Fibroblast of mammary gland (primary cell): ENCODE measurements at regions not wholly inside any gene's neighbourhood (a gene's known extent, or its start where the extent isn't known, plus 50 kb on each side); places are given as distances from the start of the nearest gene placed in this dataset.

Experiments
- DNase-seq: peaks from one replicate; pipeline ENCODE4 v3.0.0-alpha.2; 2010; ENCODE audit warnings: low read depth
- H3K4me3 ChIP-seq: 2 replicates; pipeline ENCODE4 v1.5.1; 2011; ENCODE audit warnings: low read depth, mild to moderate bottlenecking, low read length, moderate library complexity; ENCODE audit not compliant: control insufficient read depth
- TF ChIP-seq, protein P1 (sequence below): conservative IDR thresholded peaks from 2 replicates; pipeline ENCODE4 v1.5.1; 2011; ENCODE audit warnings: low read depth, low read length, inconsistent platforms; ENCODE audit not compliant: control insufficient read depth, insufficient read depth

DNA sequence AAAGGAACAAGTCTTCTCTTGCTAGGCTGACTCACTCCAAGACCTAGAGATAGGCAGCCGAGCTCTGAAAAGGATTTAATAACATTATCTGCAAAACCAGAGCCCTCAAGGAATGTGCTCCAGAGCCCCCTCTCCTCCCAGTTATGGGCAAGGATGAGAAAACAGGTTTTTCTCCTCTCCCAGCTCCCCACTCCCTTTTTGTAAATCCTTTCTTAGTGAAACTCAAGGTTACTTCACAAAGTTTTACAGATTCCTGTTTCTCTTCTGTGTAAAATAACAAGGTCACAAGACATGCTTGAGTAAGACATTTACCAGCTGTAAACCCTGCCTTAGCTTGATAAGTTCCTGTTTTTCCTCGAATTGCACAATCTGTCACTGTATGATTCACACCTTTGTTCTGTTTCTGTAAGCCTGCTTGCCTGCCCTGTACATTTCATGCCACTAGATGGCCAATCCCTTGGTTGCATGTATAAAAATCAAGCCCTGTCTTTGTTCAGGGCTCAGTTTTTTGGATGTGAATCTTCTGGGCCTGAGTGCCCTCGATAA lies 489.4 kb downstream of the KCNA4 start:
- H3K4me3 ChIP-seq, result no peak overlapping the region
- TF ChIP-seq, protein P1, sequence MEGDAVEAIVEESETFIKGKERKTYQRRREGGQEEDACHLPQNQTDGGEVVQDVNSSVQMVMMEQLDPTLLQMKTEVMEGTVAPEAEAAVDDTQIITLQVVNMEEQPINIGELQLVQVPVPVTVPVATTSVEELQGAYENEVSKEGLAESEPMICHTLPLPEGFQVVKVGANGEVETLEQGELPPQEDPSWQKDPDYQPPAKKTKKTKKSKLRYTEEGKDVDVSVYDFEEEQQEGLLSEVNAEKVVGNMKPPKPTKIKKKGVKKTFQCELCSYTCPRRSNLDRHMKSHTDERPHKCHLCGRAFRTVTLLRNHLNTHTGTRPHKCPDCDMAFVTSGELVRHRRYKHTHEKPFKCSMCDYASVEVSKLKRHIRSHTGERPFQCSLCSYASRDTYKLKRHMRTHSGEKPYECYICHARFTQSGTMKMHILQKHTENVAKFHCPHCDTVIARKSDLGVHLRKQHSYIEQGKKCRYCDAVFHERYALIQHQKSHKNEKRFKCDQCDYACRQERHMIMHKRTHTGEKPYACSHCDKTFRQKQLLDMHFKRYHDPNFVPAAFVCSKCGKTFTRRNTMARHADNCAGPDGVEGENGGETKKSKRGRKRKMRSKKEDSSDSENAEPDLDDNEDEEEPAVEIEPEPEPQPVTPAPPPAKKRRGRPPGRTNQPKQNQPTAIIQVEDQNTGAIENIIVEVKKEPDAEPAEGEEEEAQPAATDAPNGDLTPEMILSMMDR, result peak; percentile 46
- DNase-seq, result peak; percentile 75

- DNase-seq, result no peak
- no peak overlapping the region for H3K4me3 ChIP-seq
- TF ChIP-seq, protein P1, result no peak
Measured at GRCh38 chr11:29518389-29519174, 498.2 kb downstream of the KCNA4 start.

GRCh38 chr11:29511394-29511793 lies 505.4 kb downstream of the KCNA4 start:
- H3K4me3 ChIP-seq, result no peak overlapping the region
- TF ChIP-seq, protein P1, result no peak
- DNase-seq, result no peak

DNA sequence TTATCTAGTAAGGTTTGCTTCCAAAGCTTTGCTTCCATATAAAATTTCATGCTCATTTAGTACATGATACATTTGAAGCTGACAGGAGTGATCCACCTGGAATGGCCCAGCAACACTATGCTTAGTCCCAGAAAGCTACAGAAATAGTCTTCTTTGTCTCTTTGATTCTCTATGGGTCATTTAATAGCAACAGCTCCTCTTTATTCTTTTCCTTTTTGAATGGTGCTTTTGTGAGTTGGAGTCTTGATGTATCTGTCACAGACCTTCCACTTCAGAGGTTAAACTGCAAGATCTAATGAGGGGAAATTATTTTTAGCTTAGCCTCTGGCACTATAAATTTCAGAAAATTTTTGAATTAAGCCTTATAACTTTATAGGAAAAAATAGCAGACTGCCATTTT lies 509.5 kb downstream of the KCNA4 start:
- no peak for DNase-seq
- H3K4me3 ChIP-seq, result no peak overlapping the region
- TF ChIP-seq, protein P1, result no peak

DNA sequence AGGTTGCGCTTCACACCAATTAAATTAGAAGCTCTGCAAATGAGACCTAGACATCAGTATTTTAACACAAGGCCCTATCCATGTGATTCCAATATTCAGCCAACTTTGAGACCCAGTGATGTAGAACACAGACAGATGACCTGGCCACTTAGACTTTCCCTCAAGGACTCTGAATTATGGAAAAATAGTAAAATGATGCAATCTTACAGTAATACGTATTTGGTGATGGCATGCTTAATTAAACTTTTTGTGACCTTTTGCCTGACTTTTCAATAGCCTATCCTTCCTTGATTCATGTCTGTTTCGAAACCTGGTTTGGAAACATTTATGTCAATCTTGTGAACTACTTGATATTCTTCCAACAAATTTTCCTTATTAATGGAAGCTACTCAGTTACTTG lies 521.2 kb downstream of the KCNA4 start:
- no peak overlapping the region for H3K4me3 ChIP-seq
- no peak for DNase-seq
- TF ChIP-seq, protein P1, result no peak

GRCh38 chr11:29490938-29491337 lies 525.9 kb downstream of the KCNA4 start:
- no peak overlapping the region for H3K4me3 ChIP-seq
- TF ChIP-seq, protein P1, result no peak
- DNase-seq, result no peak
